ENCODE measurements at regions not wholly inside any gene's neighbourhood (a gene's known extent, or its start where the extent isn't known, plus 50 kb on each side); places are given as distances from the start of the nearest gene placed in this dataset.

DNA sequence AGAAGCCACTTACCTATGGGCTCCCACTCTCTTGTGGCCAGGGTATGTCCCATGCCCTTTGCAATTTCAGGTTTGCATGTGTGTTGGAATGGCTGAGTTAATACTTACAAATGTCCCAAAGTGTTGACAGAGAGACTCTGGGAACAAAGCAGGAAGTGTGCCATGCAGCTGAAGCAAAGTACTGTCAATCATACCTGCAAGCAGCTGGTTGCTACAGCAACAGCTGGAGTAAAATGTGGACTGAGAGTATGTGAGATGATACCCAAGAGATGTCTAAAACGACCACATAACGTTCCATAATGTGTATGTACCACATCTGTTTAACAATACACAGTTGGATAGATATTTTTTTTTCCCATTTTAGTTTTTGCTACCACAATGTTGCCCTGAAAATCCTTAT, 82.8 kb upstream of the CAMK2D start:
- Histone ChIP-seq H4K91ac (ENCODE audit: low read length) (no peak overlapping the region), H2AFZ (ENCODE audit: low read depth, low read length) (no peak overlapping the region)

DNA sequence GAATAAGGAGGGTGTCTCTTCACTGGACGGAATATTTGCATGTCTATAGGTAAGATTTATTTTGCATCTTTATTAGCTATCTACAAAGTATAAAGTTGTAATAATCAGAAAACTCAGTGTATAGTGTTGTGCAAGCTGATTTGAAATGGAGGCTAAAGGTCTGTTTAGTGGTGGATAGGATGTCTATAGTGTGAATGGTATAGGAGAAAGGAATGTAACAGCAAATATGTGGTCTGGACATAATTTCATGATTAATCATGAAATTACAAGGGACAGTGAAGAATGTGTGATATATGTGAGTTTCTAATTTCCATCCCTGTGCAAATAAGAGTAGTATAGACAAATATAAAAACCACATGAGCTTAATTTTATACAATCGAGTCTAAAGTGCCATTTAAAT, 79.3 kb upstream of the CAMK2D start:
- no peak overlapping the region for H3K4ac ChIP-seq (ENCODE audit: low read depth in 1 of 2, low read length in 2 of 2)
- no peak overlapping the region for H4K8ac ChIP-seq (ENCODE audit: low read length)
- H3K27ac ChIP-seq (ENCODE audit: low read length, poor library complexity, severe bottlenecking) = no peak overlapping the region
- H4K91ac ChIP-seq (ENCODE audit: low read length) = no peak overlapping the region
- H2BK5ac ChIP-seq (ENCODE audit: low read depth, low read length, poor library complexity, severe bottlenecking) = no peak overlapping the region
- no peak overlapping the region for H3K23ac ChIP-seq (ENCODE audit: low read length in 2 of 2)
- no peaks in the 10 kb centered on the region for H3K27me3 ChIP-seq (ENCODE audit: control insufficient read depth in 1 of 2, insufficient read depth in 1 of 2, low read length in 2 of 2)
- no peak overlapping the region for H3K4me2 ChIP-seq (ENCODE audit: low read length, poor library complexity, severe bottlenecking)
- no peaks in the 10 kb centered on the region for H3K9me3 ChIP-seq (ENCODE audit: control insufficient read depth, low read length)
- H2BK12ac ChIP-seq (ENCODE audit: low read length in 2 of 2) = no peak overlapping the region
- no peaks in the 10 kb centered on the region for H3K4me1 ChIP-seq (ENCODE audit: control insufficient read depth, insufficient read depth, low read depth, low read length)
- H3K14ac ChIP-seq (ENCODE audit: low read length in 2 of 2) = no peak overlapping the region
- no peak overlapping the region for H3K9ac ChIP-seq (ENCODE audit: low read length)
- H3K18ac ChIP-seq (ENCODE audit: low read depth in 1 of 2, low read length in 2 of 2) = no peak overlapping the region
- no peak overlapping the region for H2AK5ac ChIP-seq (ENCODE audit: low read length, severe bottlenecking)
- H3K36me3 ChIP-seq (ENCODE audit: control insufficient read depth in 1 of 2, insufficient read depth in 2 of 2, low read depth in 1 of 2, low read length in 2 of 2) = no peaks in the 10 kb centered on the region
- no peaks in the 10 kb centered on the region for H3K79me1 ChIP-seq (replicated peaks; ENCODE audit: low read length, poor library complexity, severe bottlenecking)
- 100% methylated on average over 1 of the region's 2 CpGs for whole genome bisulfite sequencing
- no peak overlapping the region for H2BK15ac ChIP-seq (ENCODE audit: low read depth, poor library complexity, severe bottlenecking)
- no peak for DNase-seq
- no peak overlapping the region for H2AFZ ChIP-seq (ENCODE audit: low read depth, low read length)
- H2BK120ac ChIP-seq (ENCODE audit: low read depth, low read length) = no peak overlapping the region
- no peak overlapping the region for H3K4me3 ChIP-seq (ENCODE audit: insufficient read depth in 1 of 2, low read depth in 1 of 2, low read length in 2 of 2)

More for the DNA sequence above, 82.8 kb upstream of the CAMK2D start:
- Histone ChIP-seq H2AK5ac (ENCODE audit: low read length, severe bottlenecking) (no peak overlapping the region), H3K4me2 (ENCODE audit: low read length, poor library complexity, severe bottlenecking) (no peak overlapping the region), H3K4ac (ENCODE audit: low read depth in 1 of 2, low read length in 2 of 2) (no peak overlapping the region), H3K23ac (ENCODE audit: low read length in 2 of 2) (no peak overlapping the region), H3K4me3 (ENCODE audit: insufficient read depth in 1 of 2, low read depth in 1 of 2, low read length in 2 of 2) (no peak overlapping the region), H3K79me1 (replicated peaks; ENCODE audit: low read length, poor library complexity, severe bottlenecking) (no peaks in the 10 kb centered on the region), H3K36me3 (ENCODE audit: control insufficient read depth in 1 of 2, insufficient read depth in 2 of 2, low read depth in 1 of 2, low read length in 2 of 2) (no peaks in the 10 kb centered on the region), H3K4me1 (ENCODE audit: control insufficient read depth, insufficient read depth, low read depth, low read length) (no peaks in the 10 kb centered on the region), H3K27me3 (ENCODE audit: control insufficient read depth in 1 of 2, insufficient read depth in 1 of 2, low read length in 2 of 2) (no peaks in the 10 kb centered on the region), H3K18ac (ENCODE audit: low read depth in 1 of 2, low read length in 2 of 2) (no peak overlapping the region), H3K27ac (ENCODE audit: low read length, poor library complexity, severe bottlenecking) (no peak overlapping the region), H4K8ac (ENCODE audit: low read length) (no peak overlapping the region), H3K9ac (ENCODE audit: low read length) (no peak overlapping the region), H2BK120ac (ENCODE audit: low read depth, low read length) (no peak overlapping the region), H2BK5ac (ENCODE audit: low read depth, low read length, poor library complexity, severe bottlenecking) (no peak overlapping the region), H2BK12ac (ENCODE audit: low read length in 2 of 2) (no peak overlapping the region), H2BK15ac (ENCODE audit: low read depth, poor library complexity, severe bottlenecking) (no peak overlapping the region), H3K14ac (ENCODE audit: low read length in 2 of 2) (no peak overlapping the region), H3K9me3 (ENCODE audit: control insufficient read depth, low read length) (no peaks in the 10 kb centered on the region)
- no CpG with 5 or more reads among the region's 2 CpGs for WGBS
- DNase-seq = no peak

DNA sequence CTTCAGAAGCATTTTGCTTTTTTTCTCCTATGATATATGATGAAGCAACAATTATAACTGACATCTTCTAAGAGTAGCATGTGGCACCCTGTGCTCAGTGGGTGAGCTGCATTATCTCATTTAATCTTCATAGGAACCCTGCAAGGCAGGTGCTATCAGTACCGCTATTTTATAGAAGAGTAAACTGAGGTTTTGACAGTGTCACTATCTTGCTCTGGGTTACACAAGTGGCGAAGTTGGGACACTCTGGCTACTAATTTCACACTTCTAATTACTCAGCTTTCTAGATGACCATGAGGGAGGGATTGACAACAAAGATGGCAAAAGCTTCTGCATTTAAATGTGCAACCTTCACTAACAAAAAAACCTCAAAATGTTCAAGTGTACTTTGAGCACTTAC, 76.9 kb upstream of the CAMK2D start:
- no peaks in the 10 kb centered on the region for H3K36me3 ChIP-seq (ENCODE audit: control insufficient read depth in 1 of 2, insufficient read depth in 2 of 2, low read depth in 1 of 2, low read length in 2 of 2)
- no peak for DNase-seq
- 88% methylated on average over 2 of the region's 2 CpGs for WGBS
- no peaks in the 10 kb centered on the region for H3K4me1 ChIP-seq (ENCODE audit: control insufficient read depth, insufficient read depth, low read depth, low read length)
- no peak overlapping the region for H2AFZ ChIP-seq (ENCODE audit: low read depth, low read length)
- H2BK120ac ChIP-seq (ENCODE audit: low read depth, low read length) = no peak overlapping the region
- no peak overlapping the region for H2BK5ac ChIP-seq (ENCODE audit: low read depth, low read length, poor library complexity, severe bottlenecking)
- H3K4ac ChIP-seq (ENCODE audit: low read depth in 1 of 2, low read length in 2 of 2) = peak overlapping the region in 1 of 2 experiments; percentile 4
- H2BK15ac ChIP-seq (ENCODE audit: low read depth, poor library complexity, severe bottlenecking) = no peak overlapping the region
- no peak overlapping the region for H3K9ac ChIP-seq (ENCODE audit: low read length)
- no peak overlapping the region for H3K4me3 ChIP-seq (ENCODE audit: insufficient read depth in 1 of 2, low read depth in 1 of 2, low read length in 2 of 2)
- no peak overlapping the region for H4K91ac ChIP-seq (ENCODE audit: low read length)
- no peak overlapping the region for H2AK5ac ChIP-seq (ENCODE audit: low read length, severe bottlenecking)
- H3K14ac ChIP-seq (ENCODE audit: low read length in 2 of 2) = no peak overlapping the region
- no peak overlapping the region for H3K18ac ChIP-seq (ENCODE audit: low read depth in 1 of 2, low read length in 2 of 2)
- no peak overlapping the region for H3K27ac ChIP-seq (ENCODE audit: low read length, poor library complexity, severe bottlenecking)
- H3K79me1 ChIP-seq (replicated peaks; ENCODE audit: low read length, poor library complexity, severe bottlenecking) = no peaks in the 10 kb centered on the region
- no peak overlapping the region for H3K4me2 ChIP-seq (ENCODE audit: low read length, poor library complexity, severe bottlenecking)
- no peaks in the 10 kb centered on the region for H3K9me3 ChIP-seq (ENCODE audit: control insufficient read depth, low read length)
- no peak overlapping the region for H4K8ac ChIP-seq (ENCODE audit: low read length)
- H3K27me3 ChIP-seq (ENCODE audit: control insufficient read depth in 1 of 2, insufficient read depth in 1 of 2, low read length in 2 of 2) = no peaks in the 10 kb centered on the region
- no peak overlapping the region for H2BK12ac ChIP-seq (ENCODE audit: low read length in 2 of 2)
- no peak overlapping the region for H3K23ac ChIP-seq (ENCODE audit: low read length in 2 of 2)

DNA sequence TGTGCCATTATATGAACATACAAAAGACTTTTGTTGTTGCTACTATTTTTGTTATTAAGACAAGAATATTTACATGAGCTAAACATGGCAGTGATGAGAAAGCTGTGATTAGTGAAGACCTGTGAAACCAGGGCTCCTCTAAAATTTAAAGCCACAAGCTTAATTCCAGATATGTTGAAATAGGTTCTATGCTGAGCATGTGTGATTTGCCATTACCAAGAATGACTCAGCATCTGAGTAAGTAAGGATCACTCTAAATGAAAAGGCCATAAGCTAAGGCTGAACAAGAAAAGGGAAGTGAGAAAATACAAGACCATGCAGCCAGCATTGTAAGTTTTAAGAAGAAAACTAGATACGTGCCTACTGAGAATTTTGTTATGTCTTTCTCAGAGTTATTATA, 75.9 kb upstream of the CAMK2D start:
- no CpG with 5 or more reads among the region's 1 CpG for WGBS
- DNase-seq = peak; percentile 88
- no peaks in the 10 kb centered on the region for H3K4me1 ChIP-seq (ENCODE audit: control insufficient read depth, insufficient read depth, low read depth, low read length)

More for the DNA sequence above, 75.9 kb upstream of the CAMK2D start:
- Histone ChIP-seq H2AK5ac (ENCODE audit: low read length, severe bottlenecking) (no peak overlapping the region), H2BK15ac (ENCODE audit: low read depth, poor library complexity, severe bottlenecking) (no peak overlapping the region), H3K36me3 (ENCODE audit: control insufficient read depth in 1 of 2, insufficient read depth in 2 of 2, low read depth in 1 of 2, low read length in 2 of 2) (no peaks in the 10 kb centered on the region), H3K14ac (ENCODE audit: low read length in 2 of 2) (no peak overlapping the region), H3K23ac (ENCODE audit: low read length in 2 of 2) (no peak overlapping the region), H3K9me3 (ENCODE audit: control insufficient read depth, low read length) (no peaks in the 10 kb centered on the region), H2BK120ac (ENCODE audit: low read depth, low read length) (no peak overlapping the region), H4K91ac (ENCODE audit: low read length) (no peak overlapping the region), H2BK5ac (ENCODE audit: low read depth, low read length, poor library complexity, severe bottlenecking) (no peak overlapping the region), H3K18ac (ENCODE audit: low read depth in 1 of 2, low read length in 2 of 2) (no peak overlapping the region), H3K4ac (ENCODE audit: low read depth in 1 of 2, low read length in 2 of 2) (no peak overlapping the region), H3K9ac (ENCODE audit: low read length) (peak overlapping the region; percentile 78), H3K4me3 (ENCODE audit: insufficient read depth in 1 of 2, low read depth in 1 of 2, low read length in 2 of 2) (peak overlapping the region in 1 of 2 experiments; percentile 26), H3K79me1 (replicated peaks; ENCODE audit: low read length, poor library complexity, severe bottlenecking) (no peaks in the 10 kb centered on the region), H4K8ac (ENCODE audit: low read length) (no peak overlapping the region), H3K27me3 (ENCODE audit: control insufficient read depth in 1 of 2, insufficient read depth in 1 of 2, low read length in 2 of 2) (no peaks in the 10 kb centered on the region), H2BK12ac (ENCODE audit: low read length in 2 of 2) (no peak overlapping the region), H2AFZ (ENCODE audit: low read depth, low read length) (no peak overlapping the region), H3K27ac (ENCODE audit: low read length, poor library complexity, severe bottlenecking) (peak overlapping the region; percentile 13), H3K4me2 (ENCODE audit: low read length, poor library complexity, severe bottlenecking) (no peak overlapping the region)
